ENCODE measurements at regions not wholly inside any gene's neighbourhood (a gene's known extent, or its start where the extent isn't known, plus 50 kb on each side); places are given as distances from the start of the nearest gene placed in this dataset.
"Not testable (repeated sequence)": the region's sequence is repeated elsewhere in the genome, so short reads cannot be mapped to it uniquely, and the experiment has no call there.

- DNase-seq = no peak
These were observed 86.1 kb downstream of the RAP2A start for GRCh38 chr13:97520061-97520460.

- no peak for DNase-seq
These were observed 86.9 kb downstream of the RAP2A start for GRCh38 chr13:97520866-97521265.

- no peak for DNase-seq
These were observed 87.8 kb downstream of the RAP2A start for GRCh38 chr13:97521726-97522125.

GRCh38 chr13:97522243-97522642 lies 88.3 kb downstream of the RAP2A start:
- DNase-seq = no peak

- no peak for DNase-seq
These were observed 92.6 kb downstream of the RAP2A start for GRCh38 chr13:97526556-97526955.

GRCh38 chr13:97528518-97528917 lies 94.5 kb downstream of the RAP2A start:
- no peak for DNase-seq

GRCh38 chr13:97534540-97534939 lies 100.6 kb downstream of the RAP2A start:
- no peak for DNase-seq

GRCh38 chr13:97535614-97536013 lies 101.6 kb downstream of the RAP2A start:
- DNase-seq = no peak

GRCh38 chr13:97537110-97537509 lies 103.1 kb downstream of the RAP2A start:
- DNase-seq = no peak

- DNase-seq = no peak
These were observed 104.2 kb downstream of the RAP2A start for GRCh38 chr13:97538203-97538602.

- no peak for DNase-seq
These were observed 106.0 kb downstream of the RAP2A start for GRCh38 chr13:97539651-97540610.

GRCh38 chr13:97540696-97541095 lies 106.7 kb downstream of the RAP2A start:
- DNase-seq = peak; percentile 14

GRCh38 chr13:97542102-97542685 lies 108.2 kb downstream of the RAP2A start:
- DNase-seq = no peak

- DNase-seq = no peak
These were observed 110.2 kb downstream of the RAP2A start for GRCh38 chr13:97544031-97544765.

GRCh38 chr13:97544971-97545499 lies 111.1 kb downstream of the RAP2A start:
- DNase-seq = not testable (repeated sequence)

- no peak for DNase-seq
These were observed 114.2 kb downstream of the RAP2A start for GRCh38 chr13:97548138-97548537.

GRCh38 chr13:97548711-97549110 lies 114.7 kb downstream of the RAP2A start:
- no peak for DNase-seq

- DNase-seq = no peak
These were observed 115.2 kb downstream of the RAP2A start for GRCh38 chr13:97549201-97549600.

GRCh38 chr13:97554496-97554895 lies 120.5 kb downstream of the RAP2A start:
- no peak for DNase-seq

GRCh38 chr13:97555034-97555433 lies 121.1 kb downstream of the RAP2A start:
- DNase-seq = no peak

- no peak for DNase-seq
These were observed 125.1 kb downstream of the RAP2A start for GRCh38 chr13:97559030-97559429.

GRCh38 chr13:97559981-97560380 lies 126.0 kb downstream of the RAP2A start:
- no peak for DNase-seq

- DNase-seq = no peak
These were observed 127.2 kb downstream of the RAP2A start for GRCh38 chr13:97561182-97561581.
